ENCODE measurements at regions not wholly inside any gene's neighbourhood (a gene's known extent, or its start where the extent isn't known, plus 50 kb on each side); places are given as distances from the start of the nearest gene placed in this dataset.

DNA sequence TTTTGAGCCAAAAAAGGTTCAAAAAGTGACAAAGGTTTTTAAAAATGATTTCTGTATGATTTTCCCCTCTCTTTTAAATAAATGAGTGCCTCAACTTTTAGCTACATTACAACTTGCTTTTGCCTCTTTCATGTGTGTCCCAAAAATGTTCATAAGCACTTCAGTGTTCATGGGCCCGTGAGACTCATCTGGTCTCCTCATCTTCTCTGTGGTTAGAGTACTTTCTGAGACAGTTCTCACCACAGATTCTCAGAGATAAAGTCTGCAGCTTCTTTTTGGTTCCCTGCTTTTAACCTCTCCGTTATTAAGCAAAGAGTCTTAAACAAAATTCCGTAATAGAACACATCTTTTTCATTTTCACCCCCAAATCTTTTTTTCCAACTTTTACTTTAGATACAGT lies 156.9 kb downstream of the DLEU7 start:
- Histone ChIP-seq H3K4me3 (ENCODE audit: low read depth, low read length) (no peak overlapping the region), H3K9ac (ENCODE audit: low read depth, low read length) (no peak overlapping the region), H3K27ac (ENCODE audit: low read depth, low read length) (no peak overlapping the region), H3K36me3 (ENCODE audit: control insufficient read depth, insufficient read depth, low read length) (no peaks in the 10 kb centered on the region), H3K4me1 (ENCODE audit: control insufficient read depth, insufficient read depth, low read length) (peaks cover 18% of the 10 kb centered on the region), H3K9me3 (ENCODE audit: control insufficient read depth, insufficient read depth, low read length) (no peaks in the 10 kb centered on the region; the same call in 1 of the 2 replicates), H3K27me3 (ENCODE audit: control insufficient read depth, insufficient read depth, low read length) (no peaks in the 10 kb centered on the region)

DNA sequence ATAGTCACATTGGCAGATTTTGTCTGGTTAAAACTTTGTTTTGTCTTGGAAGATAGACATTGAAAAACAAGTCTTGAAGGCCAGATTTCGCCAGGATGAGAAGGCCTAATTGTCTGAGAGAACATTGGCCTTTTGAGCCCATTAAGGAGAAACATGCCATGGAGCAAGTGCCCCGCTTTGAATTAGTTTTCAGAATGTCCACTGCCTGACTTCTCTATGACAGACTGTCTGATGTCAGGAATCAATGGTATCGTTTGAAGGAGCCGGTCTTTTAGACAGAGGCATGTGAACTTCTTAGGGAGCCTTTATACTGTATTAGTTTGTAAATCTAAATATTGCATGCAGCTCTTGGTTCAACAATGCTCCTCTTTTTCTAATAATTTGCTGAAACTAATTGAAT lies 155.9 kb downstream of the DLEU7 start:
- no peak overlapping the region for H3K9ac ChIP-seq (ENCODE audit: low read depth, low read length)
- no peaks in the 10 kb centered on the region for H3K27me3 ChIP-seq (ENCODE audit: control insufficient read depth, insufficient read depth, low read length)
- H3K36me3 ChIP-seq (ENCODE audit: control insufficient read depth, insufficient read depth, low read length), result no peaks in the 10 kb centered on the region
- no peaks in the 10 kb centered on the region for H3K9me3 ChIP-seq (ENCODE audit: control insufficient read depth, insufficient read depth, low read length)
- H3K4me3 ChIP-seq (ENCODE audit: low read depth, low read length), result no peak overlapping the region
- H3K4me1 ChIP-seq (ENCODE audit: control insufficient read depth, insufficient read depth, low read length), result peaks cover 16% of the 10 kb centered on the region
- no peak overlapping the region for H3K27ac ChIP-seq (ENCODE audit: low read depth, low read length)

DNA sequence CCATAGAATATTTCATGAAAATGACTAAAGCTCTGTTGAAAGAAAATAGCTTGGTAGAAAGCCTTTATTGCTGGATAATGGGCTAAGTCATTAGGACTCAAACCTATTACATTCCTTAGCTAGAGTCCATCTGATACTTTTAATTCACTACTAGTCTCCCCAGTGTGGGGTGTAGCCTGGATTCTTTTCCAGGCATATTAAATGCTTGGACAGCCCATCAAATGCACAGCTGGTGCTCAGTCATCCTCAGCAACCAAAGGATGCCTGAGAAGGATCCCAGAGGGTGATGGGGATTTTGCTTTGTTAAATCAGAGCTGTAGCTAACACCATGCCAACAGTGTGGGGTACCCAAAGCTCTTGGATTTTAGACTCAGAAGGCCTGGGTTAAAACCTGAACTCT lies 153.5 kb downstream of the DLEU7 start:
- H3K9me3 ChIP-seq (ENCODE audit: control insufficient read depth, insufficient read depth, low read length), result no peaks in the 10 kb centered on the region
- H3K27ac ChIP-seq (ENCODE audit: low read depth, low read length), result no peak overlapping the region
- peaks cover 17% of the 10 kb centered on the region for H3K4me1 ChIP-seq (ENCODE audit: control insufficient read depth, insufficient read depth, low read length)
- H3K4me3 ChIP-seq (ENCODE audit: low read depth, low read length), result no peak overlapping the region
- H3K27me3 ChIP-seq (ENCODE audit: control insufficient read depth, insufficient read depth, low read length), result no peaks in the 10 kb centered on the region
- no peak overlapping the region for H3K9ac ChIP-seq (ENCODE audit: low read depth, low read length)
- no peaks in the 10 kb centered on the region for H3K36me3 ChIP-seq (ENCODE audit: control insufficient read depth, insufficient read depth, low read length)

DNA sequence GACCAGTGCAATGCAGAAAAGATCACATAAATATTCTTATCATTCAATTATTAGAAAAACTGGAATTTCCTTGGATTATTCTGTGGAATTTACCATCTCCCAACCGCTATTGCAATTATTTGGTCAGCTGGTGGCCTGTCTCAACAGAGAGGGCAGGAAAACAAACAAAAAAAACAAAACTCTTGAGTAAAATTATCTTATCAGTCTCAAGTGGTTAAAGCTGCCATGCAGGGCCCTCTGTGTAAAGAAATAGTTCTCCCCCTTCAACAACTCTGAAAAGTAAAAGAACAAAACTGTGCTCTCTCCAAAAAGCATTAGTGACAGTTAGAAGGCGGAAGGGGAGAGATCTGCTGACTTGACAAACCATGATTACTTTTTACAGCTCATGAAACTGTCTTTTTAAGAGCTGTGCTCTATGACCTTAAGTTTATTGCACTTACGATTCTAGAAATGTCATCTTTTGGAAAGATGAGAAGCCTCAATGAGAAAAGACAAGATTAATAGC lies 152.3 kb downstream of the DLEU7 start:
- Histone ChIP-seq H3K27ac (ENCODE audit: low read depth, low read length) (no peak overlapping the region), H3K4me3 (ENCODE audit: low read depth, low read length) (no peak overlapping the region), H3K36me3 (ENCODE audit: control insufficient read depth, insufficient read depth, low read length) (no peaks in the 10 kb centered on the region), H3K9me3 (ENCODE audit: control insufficient read depth, insufficient read depth, low read length) (no peaks in the 10 kb centered on the region), H3K27me3 (ENCODE audit: control insufficient read depth, insufficient read depth, low read length) (no peaks in the 10 kb centered on the region), H3K9ac (ENCODE audit: low read depth, low read length) (no peak overlapping the region), H3K4me1 (ENCODE audit: control insufficient read depth, insufficient read depth, low read length) (peaks cover 10% of the 10 kb centered on the region)

DNA sequence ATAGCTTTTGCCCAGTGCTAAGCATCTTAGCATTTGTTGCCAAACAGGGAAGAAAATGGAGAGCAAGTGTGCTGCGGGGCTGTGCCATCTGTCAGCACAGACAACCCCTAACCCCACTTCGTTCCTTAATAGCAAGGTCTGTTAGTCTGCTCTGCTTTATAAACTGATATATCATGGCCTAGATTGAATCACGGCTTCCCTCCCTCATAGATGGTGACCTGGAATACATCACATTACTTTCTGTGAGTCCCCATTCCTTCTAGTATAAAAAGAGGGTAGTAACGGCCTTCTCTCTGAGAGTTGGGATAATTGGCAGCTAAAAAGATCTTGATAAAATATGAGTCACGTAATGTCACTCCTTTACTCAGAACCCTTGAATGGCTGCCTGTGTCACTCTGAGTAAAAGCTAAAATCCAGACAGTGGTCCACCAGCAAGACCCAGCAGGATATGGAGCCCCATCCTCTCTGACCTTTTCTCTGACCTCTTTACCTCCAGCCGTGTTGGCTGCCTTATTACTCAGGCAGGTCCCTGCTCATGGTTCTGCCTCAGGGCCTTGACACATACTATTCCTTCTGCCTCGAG lies 151.7 kb downstream of the DLEU7 start:
- H3K9ac ChIP-seq (ENCODE audit: low read depth, low read length), result no peak overlapping the region
- no peaks in the 10 kb centered on the region for H3K9me3 ChIP-seq (ENCODE audit: control insufficient read depth, insufficient read depth, low read length)
- no peak overlapping the region for H3K27ac ChIP-seq (ENCODE audit: low read depth, low read length)
- H3K4me3 ChIP-seq (ENCODE audit: low read depth, low read length), result no peak overlapping the region
- no peaks in the 10 kb centered on the region for H3K36me3 ChIP-seq (ENCODE audit: control insufficient read depth, insufficient read depth, low read length)
- no peaks in the 10 kb centered on the region for H3K27me3 ChIP-seq (ENCODE audit: control insufficient read depth, insufficient read depth, low read length)
- peaks cover 10% of the 10 kb centered on the region for H3K4me1 ChIP-seq (ENCODE audit: control insufficient read depth, insufficient read depth, low read length)

DNA sequence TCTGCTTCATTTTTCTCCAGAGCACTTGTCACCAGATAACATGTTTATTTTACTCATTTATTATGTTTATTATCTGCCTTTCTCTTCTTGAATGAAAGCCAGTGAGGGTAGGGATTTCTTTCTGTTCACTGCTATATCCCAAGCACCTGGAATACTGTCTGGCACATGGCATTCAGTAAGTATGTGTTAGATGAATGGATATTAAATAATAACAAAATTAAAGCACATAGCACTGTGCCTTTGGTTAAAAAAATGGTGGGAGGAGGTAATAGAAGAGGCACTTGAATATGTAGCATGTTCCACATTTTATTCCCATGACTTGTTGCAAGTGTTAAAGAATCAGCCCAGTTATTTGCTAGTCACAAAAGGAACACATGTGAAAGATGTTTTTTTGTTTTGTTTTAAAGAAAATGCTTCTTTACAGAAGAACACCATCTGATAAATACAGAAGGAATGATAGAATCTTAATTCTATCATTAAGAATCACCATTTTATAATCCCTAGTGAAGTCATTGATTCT lies 151.0 kb downstream of the DLEU7 start:
- Histone ChIP-seq H3K9ac (ENCODE audit: low read depth, low read length) (no peak overlapping the region), H3K27ac (ENCODE audit: low read depth, low read length) (no peak overlapping the region), H3K9me3 (ENCODE audit: control insufficient read depth, insufficient read depth, low read length) (no peaks in the 10 kb centered on the region), H3K4me3 (ENCODE audit: low read depth, low read length) (no peak overlapping the region), H3K36me3 (ENCODE audit: control insufficient read depth, insufficient read depth, low read length) (no peaks in the 10 kb centered on the region), H3K4me1 (ENCODE audit: control insufficient read depth, insufficient read depth, low read length) (peaks cover 10% of the 10 kb centered on the region), H3K27me3 (ENCODE audit: control insufficient read depth, insufficient read depth, low read length) (no peaks in the 10 kb centered on the region)

DNA sequence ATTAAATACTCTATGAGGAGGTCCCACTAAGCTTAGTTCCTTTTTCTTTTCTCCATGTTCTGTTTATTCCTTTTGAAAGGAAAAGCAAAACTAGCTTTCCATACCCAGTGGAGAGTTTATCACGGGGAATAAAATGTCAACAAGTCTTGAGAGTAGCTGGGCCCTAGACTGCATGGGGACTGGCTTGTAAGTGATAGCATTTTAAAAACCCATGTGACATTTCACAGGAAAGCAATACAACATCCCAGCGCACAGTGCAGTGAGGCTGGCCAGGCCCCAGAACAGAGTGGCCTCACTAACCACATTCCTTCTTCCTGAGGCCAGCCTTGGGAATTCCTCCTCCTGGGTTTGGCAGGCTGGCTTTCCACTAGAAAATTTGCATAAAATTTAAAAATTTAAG lies 149.8 kb downstream of the DLEU7 start:
- no peaks in the 10 kb centered on the region for H3K36me3 ChIP-seq (ENCODE audit: control insufficient read depth, insufficient read depth, low read length)
- H3K27me3 ChIP-seq (ENCODE audit: control insufficient read depth, insufficient read depth, low read length), result no peaks in the 10 kb centered on the region
- H3K9ac ChIP-seq (ENCODE audit: low read depth, low read length), result no peak overlapping the region
- no peaks in the 10 kb centered on the region for H3K9me3 ChIP-seq (ENCODE audit: control insufficient read depth, insufficient read depth, low read length)
- H3K27ac ChIP-seq (ENCODE audit: low read depth, low read length), result no peak overlapping the region
- H3K4me3 ChIP-seq (ENCODE audit: low read depth, low read length), result no peak overlapping the region
- H3K4me1 ChIP-seq (ENCODE audit: control insufficient read depth, insufficient read depth, low read length), result peaks cover 13% of the 10 kb centered on the region

DNA sequence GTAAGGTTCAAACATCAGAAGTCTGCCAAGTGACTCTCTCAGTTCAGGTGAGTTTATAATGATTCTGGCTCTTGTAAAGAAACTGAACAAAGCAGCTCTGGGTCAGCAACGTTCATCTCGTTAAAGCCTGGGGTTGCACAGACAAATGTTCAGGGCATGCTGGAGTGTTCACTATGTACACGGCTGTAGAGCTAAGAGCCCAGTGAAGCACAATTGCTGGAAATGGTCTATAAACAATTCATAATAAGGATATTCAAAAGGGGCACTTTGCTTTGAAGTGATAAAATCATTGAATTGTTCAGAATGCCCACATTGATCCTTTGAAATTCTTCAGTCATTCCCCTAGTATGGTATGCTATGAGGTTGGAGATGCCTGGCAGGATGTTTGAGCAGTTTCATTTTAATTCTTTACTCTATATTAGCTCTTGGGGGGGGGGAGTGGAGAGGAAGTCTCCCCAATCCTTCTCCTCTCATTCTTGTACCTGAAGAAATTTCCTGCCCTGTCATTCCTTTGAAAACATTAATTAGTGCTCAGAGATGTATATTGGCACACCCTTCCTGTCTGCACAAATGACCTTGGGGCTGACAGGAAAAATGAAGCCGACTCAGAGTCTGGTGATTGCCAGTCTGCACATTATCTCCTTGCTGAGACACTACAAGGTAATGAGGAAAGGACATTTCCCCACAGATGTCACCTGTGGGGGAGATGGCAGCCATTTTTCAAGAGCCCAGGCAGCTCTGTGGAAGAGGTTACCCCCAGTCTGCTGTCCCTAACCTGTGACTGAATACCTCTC lies 145.5 kb downstream of the DLEU7 start:
- H3K27me3 ChIP-seq (ENCODE audit: control insufficient read depth, insufficient read depth, low read length), result no peaks in the 10 kb centered on the region
- H3K9ac ChIP-seq (ENCODE audit: low read depth, low read length), result no peak overlapping the region
- no peak overlapping the region for H3K4me3 ChIP-seq (ENCODE audit: low read depth, low read length)
- H3K4me1 ChIP-seq (ENCODE audit: control insufficient read depth, insufficient read depth, low read length), result peaks cover 21% of the 10 kb centered on the region
- H3K9me3 ChIP-seq (ENCODE audit: control insufficient read depth, insufficient read depth, low read length), result no peaks in the 10 kb centered on the region
- no peak overlapping the region for H3K27ac ChIP-seq (ENCODE audit: low read depth, low read length)
- no peaks in the 10 kb centered on the region for H3K36me3 ChIP-seq (ENCODE audit: control insufficient read depth, insufficient read depth, low read length)

DNA sequence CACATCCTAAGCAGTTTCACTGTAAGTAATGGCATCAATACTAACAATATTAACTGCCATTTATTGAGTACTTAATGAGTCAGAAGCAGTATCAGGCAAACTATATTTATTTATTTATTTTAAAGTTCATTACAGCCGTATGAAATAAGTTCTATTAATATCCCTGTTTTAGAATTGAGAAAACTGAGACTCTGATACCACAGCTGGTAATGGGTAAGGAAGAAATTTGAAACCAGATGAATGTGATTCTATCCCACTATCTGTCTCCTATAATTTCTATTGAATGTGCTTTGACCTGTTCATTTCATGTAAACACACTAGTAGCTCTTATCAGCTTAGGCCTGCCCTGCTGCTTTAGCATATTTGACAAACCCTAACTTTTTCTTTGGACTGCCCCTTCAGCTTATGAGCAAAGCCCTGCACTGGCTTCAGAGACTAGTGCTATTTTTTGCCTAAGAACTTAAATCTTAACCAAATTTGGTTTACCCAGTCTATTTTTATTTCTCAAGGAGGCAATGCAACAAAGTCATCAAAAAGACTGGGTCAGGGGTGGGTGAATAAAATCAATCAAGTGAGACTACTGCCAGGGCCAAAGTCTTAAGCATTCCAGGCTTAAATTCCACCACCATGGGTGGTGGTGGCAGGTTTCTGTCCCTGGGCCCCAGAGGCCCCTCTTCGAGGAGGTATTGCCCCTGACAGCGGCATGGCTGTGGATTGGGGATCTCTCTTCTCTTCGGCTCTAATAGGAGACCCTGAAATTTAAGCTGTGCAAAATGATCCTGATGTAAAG lies 143.4 kb downstream of the DLEU7 start:
- Histone ChIP-seq H3K9ac (ENCODE audit: low read depth, low read length) (no peak overlapping the region), H3K27me3 (ENCODE audit: control insufficient read depth, insufficient read depth, low read length) (no peaks in the 10 kb centered on the region), H3K36me3 (ENCODE audit: control insufficient read depth, insufficient read depth, low read length) (no peaks in the 10 kb centered on the region), H3K4me1 (ENCODE audit: control insufficient read depth, insufficient read depth, low read length) (peaks cover 22% of the 10 kb centered on the region), H3K27ac (ENCODE audit: low read depth, low read length) (no peak overlapping the region), H3K4me3 (ENCODE audit: low read depth, low read length) (no peak overlapping the region), H3K9me3 (ENCODE audit: control insufficient read depth, insufficient read depth, low read length) (no peaks in the 10 kb centered on the region)

DNA sequence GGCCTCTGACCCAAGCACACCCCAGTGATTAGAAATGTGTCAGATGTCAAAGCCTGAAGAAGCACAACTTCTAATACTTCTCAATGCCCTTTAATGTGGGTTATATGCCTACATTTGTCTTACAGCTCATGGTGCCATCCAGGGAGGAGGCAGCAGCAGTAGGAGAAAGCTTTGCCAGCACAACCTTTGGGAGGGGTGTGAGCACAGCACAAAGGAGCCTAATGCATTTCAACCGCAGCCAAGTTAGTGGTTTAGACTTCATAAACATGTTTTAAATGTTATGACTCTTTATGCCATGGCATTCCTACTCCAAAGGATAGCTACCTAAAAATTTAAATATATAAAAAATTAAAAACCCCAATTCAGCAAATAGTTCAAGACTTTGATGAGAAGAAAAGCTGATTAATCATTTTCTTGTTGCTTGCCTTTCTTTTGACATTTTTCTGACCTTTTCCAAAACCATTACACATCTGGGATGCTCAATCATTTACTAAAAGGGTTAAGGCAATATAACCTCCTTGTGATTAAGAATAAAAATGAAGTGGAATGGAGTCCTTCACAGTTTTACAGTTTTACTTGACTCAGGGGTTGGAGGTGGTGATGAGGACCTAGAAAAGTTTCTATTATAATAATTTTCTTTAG lies 142.7 kb downstream of the DLEU7 start:
- Histone ChIP-seq H3K9me3 (ENCODE audit: control insufficient read depth, insufficient read depth, low read length) (no peaks in the 10 kb centered on the region), H3K27me3 (ENCODE audit: control insufficient read depth, insufficient read depth, low read length) (no peaks in the 10 kb centered on the region), H3K27ac (ENCODE audit: low read depth, low read length) (no peak overlapping the region), H3K9ac (ENCODE audit: low read depth, low read length) (no peak overlapping the region), H3K4me3 (ENCODE audit: low read depth, low read length) (no peak overlapping the region), H3K4me1 (ENCODE audit: control insufficient read depth, insufficient read depth, low read length) (peaks cover 22% of the 10 kb centered on the region), H3K36me3 (ENCODE audit: control insufficient read depth, insufficient read depth, low read length) (no peaks in the 10 kb centered on the region)

Measured in HUES48 (cell line).